Naive B cell (primary cell): ENCODE measurements at regions not wholly inside any gene's neighbourhood (a gene's known extent, or its start where the extent isn't known, plus 50 kb on each side); places are given as distances from the start of the nearest gene placed in this dataset.
A peak's percentile ranks its signal among the peaks of the same experiment; 100 is the strongest.

ENCODE experiments used
- ATAC-seq, 2 donors: fragments of 150-1000 bp; cut with Tn5 transposase; 2 replicates each; pipeline ENCODE4 v1.10.0; 2021; ENCODE audit warnings: low read depth in 2 of 2, mild to moderate bottlenecking in 2 of 2, moderate library complexity in 2 of 2
- DNase-seq: peaks from one replicate; pipeline ENCODE4 v3.0.0; 2022
- H3K27ac Mint-ChIP-seq, 6 donors: one replicate each; pipeline ENCODE4 v1.8.0; 2020 to 2022; ENCODE audit warnings: mild to moderate bottlenecking in 6 of 6, mixed read lengths in 6 of 6, moderate library complexity in 5 of 6, inconsistent platforms in 2 of 6
- H3K27me3 Mint-ChIP-seq, 3 donors: one replicate each; pipeline ENCODE4 v1.8.0; 2021 to 2022; ENCODE audit warnings: mixed read lengths in 3 of 3, mild to moderate bottlenecking in 1 of 3
- H3K36me3 Mint-ChIP-seq, 2 donors: one replicate each; pipeline ENCODE4 v1.8.0; 2020 to 2022; ENCODE audit warnings: mixed read lengths in 2 of 2, inconsistent platforms in 1 of 2, mild to moderate bottlenecking in 1 of 2
- H3K4me1 Mint-ChIP-seq, 3 donors: one replicate each; pipeline ENCODE4 v1.8.0; 2020 to 2022; ENCODE audit warnings: mixed read lengths in 3 of 3, inconsistent platforms in 1 of 3, mild to moderate bottlenecking in 1 of 3, moderate library complexity in 1 of 3
- H3K4me3 Mint-ChIP-seq, 8 donors: one replicate each; pipeline ENCODE4 v1.8.0; 2020 to 2022; ENCODE audit warnings: mild to moderate bottlenecking in 8 of 8, mixed read lengths in 8 of 8, moderate library complexity in 8 of 8, inconsistent platforms in 2 of 8
- H3K9me3 Mint-ChIP-seq, 7 donors: one replicate each; pipeline ENCODE4 v1.8.0; 2020 to 2022; ENCODE audit warnings: mixed read lengths in 7 of 7, mild to moderate bottlenecking in 5 of 7, inconsistent platforms in 2 of 7, moderate library complexity in 1 of 7

- H3K27me3 Mint-ChIP-seq: no peaks in the 10 kb centered on the region
- no peak for DNase-seq
- no peak overlapping the region for H3K4me3 Mint-ChIP-seq
- H3K27ac Mint-ChIP-seq: no peak overlapping the region
- H3K9me3 Mint-ChIP-seq: no peaks in the 10 kb centered on the region
- peaks cover 14 to 33% (median 30%) of the 10 kb centered on the region in 3 donors for H3K4me1 Mint-ChIP-seq
- no peaks in the 10 kb centered on the region for H3K36me3 Mint-ChIP-seq
- ATAC-seq: no peak
Observed at GRCh38 chr2:37848451-37848850, 76.6 kb upstream of the RMDN2 start.

- Mint-ChIP-seq H3K9me3 (no peaks in the 10 kb centered on the region), H3K4me3 (peak overlapping the region in 5 of 8 donors; percentile 14 to 59 (median 32)), H3K27ac (peak overlapping the region in 2 of 6 donors; percentile 51 to 82), H3K27me3 (peaks cover 0 to under 1% (median 0%) of the 10 kb centered on the region in 3 donors), H3K4me1 (peaks cover 28 to 43% (median 36%) of the 10 kb centered on the region in 3 donors), H3K36me3 (no peaks in the 10 kb centered on the region)
- no peak for ATAC-seq
- DNase-seq: no peak
Observed at GRCh38 chr2:37849911-37850310, 75.2 kb upstream of the RMDN2 start.

GRCh38 chr2:37851428-37851827 lies 73.7 kb upstream of the RMDN2 start:
- H3K27me3 Mint-ChIP-seq: peaks cover 0 to 6% (median 0%) of the 10 kb centered on the region in 3 donors

GRCh38 chr2:37851828-37852584 lies 73.1 kb upstream of the RMDN2 start:
- peak overlapping the region; percentile 74 to 99 (median 97) for H3K27ac Mint-ChIP-seq
- H3K4me1 Mint-ChIP-seq: peaks cover 38 to 61% (median 49%) of the 10 kb centered on the region in 3 donors
- ATAC-seq: peak; percentile 82 to 85
- H3K36me3 Mint-ChIP-seq: no peaks in the 10 kb centered on the region
- H3K9me3 Mint-ChIP-seq: no peaks in the 10 kb centered on the region
- peak overlapping the region in 7 of 8 donors; percentile 42 to 81 (median 72) for H3K4me3 Mint-ChIP-seq
- DNase-seq: peak; percentile 21
- H3K27me3 Mint-ChIP-seq: peaks cover 0 to 6% (median 0%) of the 10 kb centered on the region in 3 donors

More at GRCh38 chr2:37851428-37851827, 73.7 kb upstream of the RMDN2 start:
- DNase-seq: no peak
- peaks cover 38 to 57% (median 45%) of the 10 kb centered on the region in 3 donors for H3K4me1 Mint-ChIP-seq
- H3K4me3 Mint-ChIP-seq: peak overlapping the region in 7 of 8 donors; percentile 42 to 81 (median 72)
- no peaks in the 10 kb centered on the region for H3K9me3 Mint-ChIP-seq
- H3K27ac Mint-ChIP-seq: peak overlapping the region; percentile 74 to 99 (median 97)
- H3K36me3 Mint-ChIP-seq: no peaks in the 10 kb centered on the region
- ATAC-seq: peak; percentile 8

- peak overlapping the region in 4 of 6 donors; percentile 29 to 98 (median 73) for H3K27ac Mint-ChIP-seq
- H3K4me3 Mint-ChIP-seq: no peak overlapping the region
- peaks cover 0 to 6% (median 0%) of the 10 kb centered on the region in 3 donors for H3K27me3 Mint-ChIP-seq
- no peaks in the 10 kb centered on the region for H3K9me3 Mint-ChIP-seq
- ATAC-seq (no peak), DNase-seq (no peak)
- peaks cover 38 to 61% (median 49%) of the 10 kb centered on the region in 3 donors for H3K4me1 Mint-ChIP-seq
- H3K36me3 Mint-ChIP-seq: no peaks in the 10 kb centered on the region
Observed at GRCh38 chr2:37852585-37853014, 72.5 kb upstream of the RMDN2 start.

GRCh38 chr2:37854676-37855282 lies 70.3 kb upstream of the RMDN2 start:
- Mint-ChIP-seq H3K27me3 (peaks cover 0 to 12% (median 0%) of the 10 kb centered on the region in 3 donors), H3K36me3 (peaks cover 5 to 11% of the 10 kb centered on the region in 2 donors), H3K4me1 (peaks cover 38 to 56% (median 39%) of the 10 kb centered on the region in 3 donors), H3K27ac (peak overlapping the region in 3 of 6 donors; percentile 35 to 85 (median 75)), H3K4me3 (peak overlapping the region in 1 of 8 donors; percentile 70), H3K9me3 (peaks cover 3 to 6% (median 4%) of the 10 kb centered on the region in 7 donors)
- ATAC-seq (no peak), DNase-seq (no peak)

- peaks cover 32 to 50% (median 38%) of the 10 kb centered on the region in 3 donors for H3K4me1 Mint-ChIP-seq
- peak overlapping the region in 5 of 6 donors; percentile 35 to 85 (median 75) for H3K27ac Mint-ChIP-seq
- ATAC-seq (peak; percentile 54 to 60), DNase-seq (peak; percentile 11)
- H3K27me3 Mint-ChIP-seq: peaks cover 0 to 16% (median 0%) of the 10 kb centered on the region in 3 donors
- peaks cover 5 to 12% of the 10 kb centered on the region in 2 donors for H3K36me3 Mint-ChIP-seq
- H3K9me3 Mint-ChIP-seq: peaks cover 4 to 9% (median 5%) of the 10 kb centered on the region in 7 donors
- peak overlapping the region in 2 of 8 donors; percentile 25 to 51 for H3K4me3 Mint-ChIP-seq
Observed at GRCh38 chr2:37855283-37856041, 69.6 kb upstream of the RMDN2 start.

- H3K36me3 Mint-ChIP-seq: peaks cover 5 to 12% of the 10 kb centered on the region in 2 donors
- peak overlapping the region in 3 of 6 donors; percentile 21 to 75 (median 58) for H3K27ac Mint-ChIP-seq
- DNase-seq (no peak), ATAC-seq (no peak)
- peak overlapping the region in 1 of 8 donors; percentile 51 for H3K4me3 Mint-ChIP-seq
- peaks cover 0 to 18% (median 0%) of the 10 kb centered on the region in 3 donors for H3K27me3 Mint-ChIP-seq
- peaks cover 4 to 10% (median 6%) of the 10 kb centered on the region in 7 donors for H3K9me3 Mint-ChIP-seq
- H3K4me1 Mint-ChIP-seq: peaks cover 29 to 44% (median 35%) of the 10 kb centered on the region in 3 donors
Observed at GRCh38 chr2:37856101-37856751, 68.9 kb upstream of the RMDN2 start.

- Mint-ChIP-seq H3K27ac (peak overlapping the region in 1 of 6 donors; percentile 46), H3K36me3 (peaks cover 5 to 12% of the 10 kb centered on the region in 2 donors), H3K9me3 (peaks cover 5 to 10% (median 6%) of the 10 kb centered on the region in 7 donors), H3K27me3 (peaks cover 9 to 30% (median 14%) of the 10 kb centered on the region in 3 donors), H3K4me1 (peaks cover 18 to 33% (median 24%) of the 10 kb centered on the region in 3 donors), H3K4me3 (no peak overlapping the region)
- DNase-seq (no peak), ATAC-seq (no peak)
Observed at GRCh38 chr2:37857575-37858399, 67.3 kb upstream of the RMDN2 start.

- no peak for ATAC-seq
- peaks cover 13 to 36% (median 20%) of the 10 kb centered on the region in 3 donors for H3K27me3 Mint-ChIP-seq
- H3K36me3 Mint-ChIP-seq: peaks cover 5 to 16% of the 10 kb centered on the region in 2 donors
- peaks cover 18 to 32% (median 24%) of the 10 kb centered on the region in 3 donors for H3K4me1 Mint-ChIP-seq
- peaks cover 5 to 10% (median 6%) of the 10 kb centered on the region in 7 donors for H3K9me3 Mint-ChIP-seq
- no peak overlapping the region for H3K27ac Mint-ChIP-seq
- no peak overlapping the region for H3K4me3 Mint-ChIP-seq
- DNase-seq: no peak
Observed at GRCh38 chr2:37858400-37858711, 66.7 kb upstream of the RMDN2 start.

GRCh38 chr2:37858725-37859267 lies 66.3 kb upstream of the RMDN2 start:
- no peak for DNase-seq
- H3K27me3 Mint-ChIP-seq: peaks cover 14 to 40% (median 24%) of the 10 kb centered on the region in 3 donors
- H3K4me1 Mint-ChIP-seq: peaks cover 17 to 28% (median 22%) of the 10 kb centered on the region in 3 donors
- no peak overlapping the region for H3K4me3 Mint-ChIP-seq
- no peak overlapping the region for H3K27ac Mint-ChIP-seq
- ATAC-seq: no peak
- peaks cover 5 to 10% (median 6%) of the 10 kb centered on the region in 7 donors for H3K9me3 Mint-ChIP-seq
- peaks cover 5 to 20% of the 10 kb centered on the region in 2 donors for H3K36me3 Mint-ChIP-seq
